RWPE1 (cell line): ENCODE measurements at regions not wholly inside any gene's neighbourhood (a gene's known extent, or its start where the extent isn't known, plus 50 kb on each side); places are given as distances from the start of the nearest gene placed in this dataset.

Experiments used
- CTCF ChIA-PET: fragments of 350-600 bp; sonication (Branson Sonifier 250); formaldehyde crosslinking; extraction: SDS; loops from one replicate; lab custom pipeline; 2021; lab: Yijun Ruan, JAX
- POLR2A ChIA-PET: fragments of 400-600 bp; formaldehyde crosslinking; extraction: SDS; loops from one replicate; lab custom pipeline; 2020; ENCODE audit warnings: antibody characterized with exemption; ENCODE audit not compliant: low non-redundant PET; lab: Yijun Ruan, JAX
- DNase-seq: peaks from one replicate; pipeline ENCODE4 v3.0.0; 2012; ENCODE audit warnings: low spot score
- H3K27ac ChIP-seq: fragments of 450-650 bp; 2 replicates; pipeline ENCODE4 v1.5.1; 2017
- CTCF ChIP-seq: fragments of 450-650 bp; conservative IDR thresholded peaks from 2 replicates; pipeline ENCODE4 v1.5.1; 2017; ENCODE audit warnings: low read depth, mild to moderate bottlenecking

- CTCF ChIA-PET: interaction anchor here (0.7 to 0.9 kb wide), 2 partner anchors 9 to 14 kb away, joined by 3 to 8 read pairs; no protein-coding TSS in a partner anchor
- TF ChIP-seq CTCF: no peak
- no peak overlapping the region for H3K27ac ChIP-seq
- POLR2A ChIA-PET: no interaction called here
- no peak for DNase-seq
Measured at GRCh38 chr21:41055266-41055665, 112.7 kb upstream of the BACE2 start.

GRCh38 chr21:41059871-41060270 is 108.1 kb upstream of the BACE2 start:
- CTCF ChIA-PET: interaction anchor here (0.8 kb wide), 1 partner anchor 1193 kb away, joined by 3 read pairs; the partner anchor contains the start of gene PCP4
- POLR2A ChIA-PET: no interaction called here
- no peak for DNase-seq
- TF ChIP-seq CTCF: no peak
- H3K27ac ChIP-seq: no peak overlapping the region

GRCh38 chr21:41061701-41062100 is 106.3 kb upstream of the BACE2 start:
- CTCF ChIA-PET: no interaction called here
- POLR2A ChIA-PET: no interaction called here
- H3K27ac ChIP-seq: no peak overlapping the region
- DNase-seq: no peak
- TF ChIP-seq CTCF: no peak

- CTCF ChIA-PET: no interaction called here
- POLR2A ChIA-PET: no interaction called here
- H3K27ac ChIP-seq: no peak overlapping the region
- DNase-seq: no peak
- no peak for TF ChIP-seq CTCF
Measured at GRCh38 chr21:41064334-41064791, 103.6 kb upstream of the BACE2 start.

DNA sequence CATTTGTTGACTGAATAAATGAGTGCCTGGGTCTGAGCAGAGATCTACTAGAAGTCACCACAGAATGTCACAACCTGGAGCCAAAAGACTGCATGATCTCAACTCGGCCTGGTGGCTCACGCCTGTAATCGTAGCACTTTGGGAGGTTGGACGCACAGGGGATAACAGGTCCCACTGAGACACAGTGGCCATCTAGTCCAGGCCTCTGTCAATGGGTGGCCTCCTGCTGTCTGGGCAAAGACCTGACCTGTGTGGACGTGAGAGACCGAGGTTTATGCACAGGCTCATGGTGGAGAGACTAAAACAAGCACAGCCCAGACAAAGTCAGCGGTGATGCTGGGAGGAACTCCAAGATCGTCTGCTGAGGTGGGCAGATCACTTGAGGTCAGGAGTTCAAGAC is 103.0 kb upstream of the BACE2 start:
- ChIA-PET POLR2A (no interaction called here), CTCF (no interaction called here)
- no peak overlapping the region for H3K27ac ChIP-seq
- no peak for TF ChIP-seq CTCF
- no peak for DNase-seq

DNA sequence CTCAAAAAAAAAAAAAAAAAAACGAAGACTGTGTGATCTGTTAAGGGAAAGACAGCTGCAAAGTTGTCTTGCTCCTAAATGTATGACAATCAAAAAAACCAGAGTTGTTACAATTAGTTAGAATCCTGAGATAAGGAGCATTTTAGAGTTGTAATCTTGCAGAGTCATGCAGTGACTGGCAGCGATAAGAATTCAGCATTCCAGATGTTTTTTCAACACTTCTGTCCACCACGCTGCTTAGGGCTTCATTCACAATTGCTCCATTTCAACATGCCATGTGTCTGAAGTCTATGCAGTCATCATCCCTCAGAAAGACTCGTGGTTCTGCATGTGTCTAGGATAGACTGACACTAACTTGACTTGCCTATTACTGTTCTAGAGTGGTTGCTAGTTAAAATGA is 102.4 kb upstream of the BACE2 start:
- no peak for TF ChIP-seq CTCF
- no peak for DNase-seq
- CTCF ChIA-PET: no interaction called here
- POLR2A ChIA-PET: no interaction called here
- H3K27ac ChIP-seq: no peak overlapping the region
